Endothelial cell of umbilical vein (primary cell): ENCODE measurements at regions not wholly inside any gene's neighbourhood (a gene's known extent, or its start where the extent isn't known, plus 50 kb on each side); places are given as distances from the start of the nearest gene placed in this dataset.

Experiments
- BruUV-seq: library from RNA; stranded (reverse); fragments of 400-500 nt; replicated peaks from 2 replicates; lab custom pipeline; 2021; lab: Mats Ljungman, UMichigan
- CTCF ChIA-PET: fragments of 300-600, 350-600 bp; sonication (Branson Sonifier 250); formaldehyde crosslinking; loops from one replicate; lab custom pipeline; 2021; ENCODE audit warnings: antibody characterized with exemption, inconsistent platforms; lab: Charles Lee
- POLR2A ChIA-PET: fragments of 300-600, 350-600 bp; sonication (Branson Sonifier 250); formaldehyde crosslinking; loops from one replicate; lab custom pipeline; 2021; ENCODE audit warnings: antibody characterized with exemption, inconsistent platforms; lab: Charles Lee
- DNase-seq: peaks from one replicate; pipeline ENCODE4 v3.0.0-alpha.2; 2011; ENCODE audit warnings: low read depth, low spot score
- FAIRE-seq: peaks from 2 replicates; lab custom pipeline; 2011; peaks lifted over from hg19 to GRCh38; lab: Jason Lieb, UNC
- H2AFZ ChIP-seq: 2 replicates; pipeline ENCODE4 v1.6.0; 2012; ENCODE audit warnings: low read depth, low read length, control low read depth, inconsistent platforms
- H3K27ac ChIP-seq: 2 replicates; pipeline ENCODE4 v1.5.1; 2011; ENCODE audit warnings: low read depth, mild to moderate bottlenecking, control low read depth, low read length, moderate library complexity; ENCODE audit not compliant: insufficient read depth
- H3K27me3 ChIP-seq, 2 experiments: 2 replicates each; pipeline versions ENCODE4 v1.6.0 to v1.6.1; 2011; ENCODE audit warnings: low read length in 2 of 2, mixed read lengths in 1 of 2; ENCODE audit not compliant: control insufficient read depth in 2 of 2, insufficient read depth in 2 of 2
- H3K36me3 ChIP-seq, 2 experiments: 2 replicates in 1 of 2; 3 replicates in 1 of 2; pipeline ENCODE4 v1.5.1; 2011; ENCODE audit warnings: low read length in 2 of 2, mild to moderate bottlenecking in 1 of 2, moderate library complexity in 1 of 2; ENCODE audit not compliant: control insufficient read depth in 2 of 2, insufficient read depth in 2 of 2; ENCODE audit errors: extremely low read depth in 1 of 2
- H3K4me1 ChIP-seq: 3 replicates; pipeline ENCODE4 v1.5.1; 2011; ENCODE audit warnings: mild to moderate bottlenecking, low read length; ENCODE audit not compliant: control insufficient read depth, insufficient read depth; ENCODE audit errors: extremely low read depth
- H3K4me2 ChIP-seq: 2 replicates; pipeline ENCODE4 v1.6.1; 2011; ENCODE audit warnings: low read length, control low read depth, mixed read lengths; ENCODE audit not compliant: insufficient read depth
- H3K4me3 ChIP-seq, 3 experiments: fragments of 200-600 bp in 1 of 3; sonication (generic), shearing (Covaris generic) in 1 of 3; replicated peaks in 1 of 3; 2 replicates each; pipeline ENCODE4 v1.5.1; 2011 to 2016; ENCODE audit warnings: control low read depth in 3 of 3, low read length in 3 of 3, mild to moderate bottlenecking in 2 of 3, inconsistent platforms in 1 of 3, low read depth in 1 of 3, moderate library complexity in 1 of 3; ENCODE audit not compliant: insufficient read depth in 1 of 3
- H3K79me2 ChIP-seq: 2 replicates; pipeline ENCODE4 v1.6.0; 2012; ENCODE audit warnings: low read length, inconsistent platforms; ENCODE audit not compliant: control insufficient read depth, insufficient read depth
- H3K9ac ChIP-seq: replicated peaks from 2 replicates; pipeline ENCODE3; 2011; ENCODE audit warnings: low read length, control low read depth; ENCODE audit not compliant: insufficient read depth; ENCODE audit errors: extremely low read depth
- H3K9me1 ChIP-seq: replicated peaks from 3 replicates; pipeline ENCODE4 v1.6.0; 2011; ENCODE audit warnings: mild to moderate bottlenecking, low read length; ENCODE audit not compliant: control insufficient read depth, insufficient read depth; ENCODE audit errors: extremely low read depth
- H3K9me3 ChIP-seq: replicated peaks from 2 replicates; pipeline ENCODE4 v1.5.1; 2012; ENCODE audit warnings: low read length, inconsistent platforms; ENCODE audit not compliant: control insufficient read depth, insufficient read depth
- H4K20me1 ChIP-seq: replicated peaks from 2 replicates; pipeline ENCODE3; 2011; ENCODE audit warnings: mild to moderate bottlenecking, low read length; ENCODE audit not compliant: control insufficient read depth, insufficient read depth; ENCODE audit errors: extremely low read depth
- EZH2 ChIP-seq: IDR thresholded peaks from 2 replicates; pipeline ENCODE4 v1.6.1; 2012; ENCODE audit warnings: borderline replicate concordance, low read depth, mild to moderate bottlenecking, moderate library complexity, low read length, inconsistent platforms; ENCODE audit not compliant: severe bottlenecking
- FOS ChIP-seq: IDR thresholded peaks from 2 replicates; pipeline ENCODE4 v1.6.1; 2011; ENCODE audit warnings: mild to moderate bottlenecking, low read length, moderate library complexity, borderline replicate concordance; ENCODE audit not compliant: insufficient read depth
- GATA2 ChIP-seq: IDR thresholded peaks from 2 replicates; pipeline ENCODE4 v1.7.0; 2011; ENCODE audit warnings: low read depth, mild to moderate bottlenecking, moderate library complexity, mixed read lengths, low read length; ENCODE audit not compliant: insufficient read length, insufficient read depth
- JUN ChIP-seq: IDR thresholded peaks from 2 replicates; pipeline ENCODE4 v1.6.1; 2011; ENCODE audit warnings: borderline replicate concordance, low read depth; ENCODE audit not compliant: insufficient read length, insufficient read depth
- MYC ChIP-seq: IDR thresholded peaks from one replicate; pipeline ENCODE4 v1.6.1; 2011; ENCODE audit warnings: mild to moderate bottlenecking, low read depth, low read length
- POLR2A ChIP-seq: IDR thresholded peaks from 2 replicates; pipeline ENCODE4 v1.6.1; 2012; ENCODE audit warnings: low read depth, mild to moderate bottlenecking, control low read depth, low read length
- POLR2AphosphoS5 ChIP-seq: IDR thresholded peaks from 2 replicates; pipeline ENCODE4 v1.6.1; 2012; ENCODE audit warnings: low read depth, mild to moderate bottlenecking, control low read depth, low read length, moderate library complexity; ENCODE audit not compliant: insufficient read depth
- dilution Hi-C: fragments of 300-500 bp; cut with MboI; formaldehyde crosslinking; loops from one replicate; pipeline ENCODE4 v1.15.0; 2019; ENCODE audit warnings: low sequenced_read_pairs; ENCODE audit not compliant: extremely low pct_ligation_motif_present
- intact Hi-C: fragments of 100-400 bp; cut with micrococcal nuclease; formaldehyde crosslinking; loops from one replicate; pipeline ENCODE4 v1.10.0; 2022
- TF ChIP-seq, protein P1 (sequence below), 2 donors: IDR thresholded peaks; 1 replicate in 1 of 2; 2 replicates in 1 of 2; pipeline ENCODE4 v1.5.1; 2011; ENCODE audit warnings: low read length in 2 of 2, mild to moderate bottlenecking in 2 of 2, moderate library complexity in 2 of 2, control low read depth in 1 of 2, inconsistent platforms in 1 of 2, low read depth in 1 of 2; ENCODE audit not compliant: insufficient read depth in 1 of 2; ENCODE audit errors: extremely low read depth in 1 of 2
- TF ChIP-seq, protein P2 (sequence below): IDR thresholded peaks from 2 replicates; pipeline ENCODE4 v1.6.1; 2011; ENCODE audit not compliant: insufficient read depth, insufficient read length

DNA sequence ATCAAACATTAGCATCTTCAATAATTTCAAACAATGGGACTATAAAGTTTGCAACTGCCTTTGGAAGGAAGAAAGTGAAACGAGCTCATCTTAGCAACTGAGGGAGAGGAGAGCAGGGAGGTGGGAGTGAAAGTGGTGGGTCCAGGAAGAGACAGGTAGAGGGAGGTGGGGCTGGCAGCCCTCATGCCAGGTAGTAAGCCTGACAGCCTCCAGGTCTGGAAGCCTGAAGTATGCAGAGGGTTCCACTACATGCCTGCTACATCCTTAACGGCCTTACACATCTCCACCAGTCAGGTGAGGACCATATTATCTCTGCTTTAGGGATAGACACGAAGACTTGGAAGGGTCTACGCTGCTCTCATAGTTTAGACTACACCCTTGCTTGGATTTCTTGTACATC is 201.1 kb upstream of the TWIST2 start:
- no peaks in the 10 kb centered on the region for H3K36me3 ChIP-seq
- BruUV-seq: no TSS peak
- dilution Hi-C loops: no loop called here
- CTCF ChIA-PET: no interaction called here
- H4K20me1 ChIP-seq: no peaks in the 10 kb centered on the region
- H3K9me1 ChIP-seq: no peaks in the 10 kb centered on the region
- peaks cover 18% of the 10 kb centered on the region for H3K4me1 ChIP-seq
- H2AFZ ChIP-seq: no peak overlapping the region
- DNase-seq (no peak), FAIRE-seq (no peak)
- POLR2A ChIA-PET: no interaction called here
- intact Hi-C loops: no loop called here
- H3K9me3 ChIP-seq: no peaks in the 10 kb centered on the region
- H3K4me2 ChIP-seq: no peak overlapping the region
- no peak overlapping the region for H3K4me3 ChIP-seq
- H3K27ac ChIP-seq: no peak overlapping the region
- no peaks in the 10 kb centered on the region for H3K79me2 ChIP-seq
- TF ChIP-seq POLR2AphosphoS5 (no peak), EZH2 (no peak), JUN (no peak), GATA2 (no peak), FOS (no peak), MYC (no peak), POLR2A (no peak)
- TF ChIP-seq, protein P1, sequence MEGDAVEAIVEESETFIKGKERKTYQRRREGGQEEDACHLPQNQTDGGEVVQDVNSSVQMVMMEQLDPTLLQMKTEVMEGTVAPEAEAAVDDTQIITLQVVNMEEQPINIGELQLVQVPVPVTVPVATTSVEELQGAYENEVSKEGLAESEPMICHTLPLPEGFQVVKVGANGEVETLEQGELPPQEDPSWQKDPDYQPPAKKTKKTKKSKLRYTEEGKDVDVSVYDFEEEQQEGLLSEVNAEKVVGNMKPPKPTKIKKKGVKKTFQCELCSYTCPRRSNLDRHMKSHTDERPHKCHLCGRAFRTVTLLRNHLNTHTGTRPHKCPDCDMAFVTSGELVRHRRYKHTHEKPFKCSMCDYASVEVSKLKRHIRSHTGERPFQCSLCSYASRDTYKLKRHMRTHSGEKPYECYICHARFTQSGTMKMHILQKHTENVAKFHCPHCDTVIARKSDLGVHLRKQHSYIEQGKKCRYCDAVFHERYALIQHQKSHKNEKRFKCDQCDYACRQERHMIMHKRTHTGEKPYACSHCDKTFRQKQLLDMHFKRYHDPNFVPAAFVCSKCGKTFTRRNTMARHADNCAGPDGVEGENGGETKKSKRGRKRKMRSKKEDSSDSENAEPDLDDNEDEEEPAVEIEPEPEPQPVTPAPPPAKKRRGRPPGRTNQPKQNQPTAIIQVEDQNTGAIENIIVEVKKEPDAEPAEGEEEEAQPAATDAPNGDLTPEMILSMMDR (IDR thresholded peaks at IDR 0.05; ENCODE audit: extremely low read depth in 1 of 2, insufficient read depth in 1 of 2, low read depth in 1 of 2, low read length in 2 of 2): no peak
- TF ChIP-seq, protein P2, sequence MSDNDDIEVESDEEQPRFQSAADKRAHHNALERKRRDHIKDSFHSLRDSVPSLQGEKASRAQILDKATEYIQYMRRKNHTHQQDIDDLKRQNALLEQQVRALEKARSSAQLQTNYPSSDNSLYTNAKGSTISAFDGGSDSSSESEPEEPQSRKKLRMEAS: no peak
- no peaks in the 10 kb centered on the region for H3K27me3 ChIP-seq
- H3K9ac ChIP-seq: no peak overlapping the region
